ENCODE measurements at regions not wholly inside any gene's neighbourhood (a gene's known extent, or its start where the extent isn't known, plus 50 kb on each side); places are given as distances from the start of the nearest gene placed in this dataset.

DNA sequence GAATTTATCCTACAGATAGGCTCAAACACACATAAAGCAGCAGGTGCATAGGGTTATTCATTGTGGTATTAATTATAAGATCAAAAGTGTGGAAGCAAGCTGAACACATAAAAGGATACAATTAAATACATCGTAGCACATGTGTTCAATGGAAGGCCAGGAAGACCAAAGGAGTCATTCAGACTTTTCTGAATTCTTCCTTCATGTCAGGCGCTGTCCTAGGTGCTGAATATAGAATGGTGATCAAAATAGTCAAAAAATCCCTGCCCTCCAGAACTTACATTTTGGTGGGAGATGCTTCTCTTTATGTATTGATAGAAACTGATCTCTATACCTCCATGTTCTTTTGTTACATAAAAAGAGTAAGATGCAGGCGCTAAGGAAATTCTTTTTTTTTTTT lies 439.0 kb upstream of the ASIC2 start:
- TF ChIP-seq CTCF (IDR thresholded peaks at IDR 0.05): no peak
- no peak for TF ChIP-seq POLR2A (IDR thresholded peaks at IDR 0.05)
- no peak for TF ChIP-seq POLR2AphosphoS5 (IDR thresholded peaks at IDR 0.05)
